ENCODE measurements at regions not wholly inside any gene's neighbourhood (a gene's known extent, or its start where the extent isn't known, plus 50 kb on each side); places are given as distances from the start of the nearest gene placed in this dataset.
A peak's percentile ranks its signal among the peaks of the same experiment; 100 is the strongest.
"Not testable (repeated sequence)": the region's sequence is repeated elsewhere in the genome, so short reads cannot be mapped to it uniquely, and the experiment has no call there.

- DNase-seq = no peak
Measured at GRCh38 chr16:82287937-82288336, 117.9 kb upstream of the MPHOSPH6 start.

- DNase-seq = no peak
Measured at GRCh38 chr16:82282662-82283061, 112.6 kb upstream of the MPHOSPH6 start.

GRCh38 chr16:82281544-82281943, 111.5 kb upstream of the MPHOSPH6 start:
- DNase-seq = no peak

GRCh38 chr16:82280867-82281266, 110.8 kb upstream of the MPHOSPH6 start:
- DNase-seq = no peak

GRCh38 chr16:82275349-82275748, 105.3 kb upstream of the MPHOSPH6 start:
- DNase-seq = not testable (repeated sequence)

- DNase-seq = no peak
Measured at GRCh38 chr16:82271636-82272035, 101.6 kb upstream of the MPHOSPH6 start.

- not testable (repeated sequence) for DNase-seq
Measured at GRCh38 chr16:82267675-82268074, 97.7 kb upstream of the MPHOSPH6 start.

- DNase-seq = no peak
Measured at GRCh38 chr16:82265809-82266208, 95.8 kb upstream of the MPHOSPH6 start.

- DNase-seq = no peak
Measured at GRCh38 chr16:82264756-82265155, 94.7 kb upstream of the MPHOSPH6 start.

GRCh38 chr16:82263521-82264143, 93.6 kb upstream of the MPHOSPH6 start:
- DNase-seq = peak; percentile 65

GRCh38 chr16:82262244-82262643, 92.2 kb upstream of the MPHOSPH6 start:
- DNase-seq = no peak

GRCh38 chr16:82260212-82260795, 90.3 kb upstream of the MPHOSPH6 start:
- DNase-seq = no peak

- no peak for DNase-seq
Measured at GRCh38 chr16:82259731-82260130, 89.7 kb upstream of the MPHOSPH6 start.

- DNase-seq = no peak
Measured at GRCh38 chr16:82257990-82258389, 88.0 kb upstream of the MPHOSPH6 start.

- no peak for DNase-seq
Measured at GRCh38 chr16:82252582-82252981, 82.6 kb upstream of the MPHOSPH6 start.

GRCh38 chr16:82248677-82249076, 78.7 kb upstream of the MPHOSPH6 start:
- no peak for DNase-seq

- DNase-seq = no peak
Measured at GRCh38 chr16:82248012-82248656, 78.1 kb upstream of the MPHOSPH6 start.

GRCh38 chr16:82242201-82242600, 72.2 kb upstream of the MPHOSPH6 start:
- no peak for DNase-seq

GRCh38 chr16:82241469-82242052, 71.5 kb upstream of the MPHOSPH6 start:
- DNase-seq = no peak

GRCh38 chr16:82240111-82240510, 70.1 kb upstream of the MPHOSPH6 start:
- DNase-seq = no peak

GRCh38 chr16:82236875-82237274, 66.9 kb upstream of the MPHOSPH6 start:
- no peak for DNase-seq

GRCh38 chr16:82236415-82236814, 66.4 kb upstream of the MPHOSPH6 start:
- no peak for DNase-seq

GRCh38 chr16:82232806-82233205, 62.8 kb upstream of the MPHOSPH6 start:
- no peak for DNase-seq

Data from stimulated activated CD8-positive, alpha-beta memory T cell treated with anti-CD3 and anti-CD28 coated beads, Interleukin-4, amount 100 ng/mL, for 48 hours (primary cell).